IPS DF 4.7 (cell line): ENCODE measurements at regions not wholly inside any gene's neighbourhood (a gene's known extent, or its start where the extent isn't known, plus 50 kb on each side); places are given as distances from the start of the nearest gene placed in this dataset.

Experiments used
- DNase-seq: peaks from one replicate; pipeline ENCODE4 v3.0.0-alpha.2; 2013; ENCODE audit warnings: low spot score; ENCODE audit errors: extremely low read depth

- DNase-seq = no peak
Measured at GRCh38 chr9:86697213-86697612, 250.1 kb downstream of the GAS1 start.

- DNase-seq = no peak
Measured at GRCh38 chr9:86695910-86696424, 251.3 kb downstream of the GAS1 start.

GRCh38 chr9:86690034-86690433 is 257.3 kb downstream of the GAS1 start:
- DNase-seq = no peak

- DNase-seq = no peak
Measured at GRCh38 chr9:86687788-86688187, 259.5 kb downstream of the GAS1 start.

- no peak for DNase-seq
Measured at GRCh38 chr9:86685556-86685955, 261.8 kb downstream of the GAS1 start.

- DNase-seq = no peak
Measured at GRCh38 chr9:86684148-86684547, 263.2 kb downstream of the GAS1 start.

- no peak for DNase-seq
Measured at GRCh38 chr9:86682240-86682639, 265.1 kb downstream of the GAS1 start.

- no peak for DNase-seq
Measured at GRCh38 chr9:86679909-86680308, 267.4 kb downstream of the GAS1 start.

- no peak for DNase-seq
Measured at GRCh38 chr9:86676396-86676795, 270.9 kb downstream of the GAS1 start.

GRCh38 chr9:86675805-86676204 is 271.5 kb downstream of the GAS1 start:
- DNase-seq = no peak

- no peak for DNase-seq
Measured at GRCh38 chr9:86674487-86674886, 272.8 kb downstream of the GAS1 start.

- no peak for DNase-seq
Measured at GRCh38 chr9:86672966-86673365, 274.3 kb downstream of the GAS1 start.

- no peak for DNase-seq
Measured at GRCh38 chr9:86672301-86672700, 275.0 kb downstream of the GAS1 start.

- DNase-seq = no peak
Measured at GRCh38 chr9:86671018-86671417, 276.3 kb downstream of the GAS1 start.

GRCh38 chr9:86670536-86670935 is 276.8 kb downstream of the GAS1 start:
- no peak for DNase-seq

- DNase-seq = no peak
Measured at GRCh38 chr9:86670076-86670475, 277.2 kb downstream of the GAS1 start.

- DNase-seq = no peak
Measured at GRCh38 chr9:86669422-86669821, 277.9 kb downstream of the GAS1 start.

GRCh38 chr9:86668488-86668887 is 278.8 kb downstream of the GAS1 start:
- DNase-seq = no peak

GRCh38 chr9:86667307-86667706 is 280.0 kb downstream of the GAS1 start:
- no peak for DNase-seq

- DNase-seq = no peak
Measured at GRCh38 chr9:86665416-86665815, 281.9 kb downstream of the GAS1 start.

- no peak for DNase-seq
Measured at GRCh38 chr9:86664603-86665002, 282.7 kb downstream of the GAS1 start.

- DNase-seq = no peak
Measured at GRCh38 chr9:86663905-86664304, 283.4 kb downstream of the GAS1 start.

- DNase-seq = no peak
Measured at GRCh38 chr9:86662890-86663468, 284.3 kb downstream of the GAS1 start.
